Stomach (tissue), 4 donors: ENCODE measurements at regions not wholly inside any gene's neighbourhood (a gene's known extent, or its start where the extent isn't known, plus 50 kb on each side); places are given as distances from the start of the nearest gene placed in this dataset.

Experiments used
- POLR2A ChIP-seq, 4 donors: fragments of 450-650 bp; IDR thresholded peaks; one replicate each; pipeline ENCODE4 v1.6.1; 2016; ENCODE audit warnings: antibody characterized with exemption in 4 of 4, control low read depth in 2 of 4, mild to moderate bottlenecking in 1 of 4, moderate library complexity in 1 of 4
- POLR2AphosphoS5 ChIP-seq, 3 donors: sonication (generic); formaldehyde crosslinking; IDR thresholded peaks; one replicate each; pipeline ENCODE4 v1.6.1; 2016; ENCODE audit warnings: antibody characterized with exemption in 3 of 3
- TF ChIP-seq, protein P1 (sequence below), 7 experiments: fragments of 450-650 bp in 4 of 7; fragments of 200-600 bp in 3 of 7; sonication (generic) in 3 of 7; IDR thresholded peaks; one replicate each; pipeline ENCODE4 v1.5.1; 2016 to 2019; ENCODE audit warnings: antibody characterized with exemption in 7 of 7, control low read depth in 2 of 7, mild to moderate bottlenecking in 1 of 7

DNA sequence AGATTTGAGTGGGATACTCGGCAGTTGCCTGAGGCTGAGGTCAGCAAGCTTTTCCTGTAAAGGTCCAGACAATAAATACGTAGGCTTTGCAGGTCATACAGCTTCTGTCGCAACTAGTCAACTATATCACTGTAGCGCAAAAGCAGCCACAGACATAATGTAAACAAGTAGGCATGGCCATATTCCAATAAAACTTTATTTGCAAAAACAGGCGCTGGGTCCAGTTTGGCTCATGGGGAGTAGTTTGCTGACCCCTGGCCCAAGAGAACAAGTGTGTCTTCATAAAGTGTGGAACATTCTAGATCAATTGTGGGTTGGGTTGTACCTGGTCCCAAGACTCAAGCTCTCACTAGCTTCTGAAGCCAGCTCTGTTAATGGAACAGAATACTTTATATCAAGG lies 78.8 kb downstream of the MIS18A start:
- TF ChIP-seq, protein P1, sequence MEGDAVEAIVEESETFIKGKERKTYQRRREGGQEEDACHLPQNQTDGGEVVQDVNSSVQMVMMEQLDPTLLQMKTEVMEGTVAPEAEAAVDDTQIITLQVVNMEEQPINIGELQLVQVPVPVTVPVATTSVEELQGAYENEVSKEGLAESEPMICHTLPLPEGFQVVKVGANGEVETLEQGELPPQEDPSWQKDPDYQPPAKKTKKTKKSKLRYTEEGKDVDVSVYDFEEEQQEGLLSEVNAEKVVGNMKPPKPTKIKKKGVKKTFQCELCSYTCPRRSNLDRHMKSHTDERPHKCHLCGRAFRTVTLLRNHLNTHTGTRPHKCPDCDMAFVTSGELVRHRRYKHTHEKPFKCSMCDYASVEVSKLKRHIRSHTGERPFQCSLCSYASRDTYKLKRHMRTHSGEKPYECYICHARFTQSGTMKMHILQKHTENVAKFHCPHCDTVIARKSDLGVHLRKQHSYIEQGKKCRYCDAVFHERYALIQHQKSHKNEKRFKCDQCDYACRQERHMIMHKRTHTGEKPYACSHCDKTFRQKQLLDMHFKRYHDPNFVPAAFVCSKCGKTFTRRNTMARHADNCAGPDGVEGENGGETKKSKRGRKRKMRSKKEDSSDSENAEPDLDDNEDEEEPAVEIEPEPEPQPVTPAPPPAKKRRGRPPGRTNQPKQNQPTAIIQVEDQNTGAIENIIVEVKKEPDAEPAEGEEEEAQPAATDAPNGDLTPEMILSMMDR (IDR thresholded peaks at IDR 0.05) = no peak
- TF ChIP-seq POLR2A (IDR thresholded peaks at IDR 0.05) (no peak), POLR2AphosphoS5 (IDR thresholded peaks at IDR 0.05) (no peak)
